ENCODE measurements at regions not wholly inside any gene's neighbourhood (a gene's known extent, or its start where the extent isn't known, plus 50 kb on each side); places are given as distances from the start of the nearest gene placed in this dataset.

DNA sequence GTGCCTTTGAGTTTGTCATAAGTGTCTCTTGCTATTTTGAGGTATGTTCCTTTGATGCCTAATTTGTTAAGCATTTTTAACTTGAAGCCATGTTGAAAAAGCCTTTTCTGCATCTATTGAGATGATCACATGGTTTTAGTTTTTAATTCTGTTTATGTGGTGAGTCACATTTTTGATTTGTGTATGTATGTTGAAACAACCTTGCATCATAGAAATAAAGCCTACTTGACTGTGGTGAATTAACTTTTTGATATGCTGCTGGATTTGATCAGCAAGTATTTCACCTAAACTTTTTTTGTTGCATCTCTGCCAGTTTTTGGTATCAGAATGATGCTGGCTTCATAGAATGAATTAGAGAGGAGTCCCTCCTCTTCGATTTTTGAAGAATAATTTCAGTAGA, 469.7 kb downstream of the CDH2 start:
- TF ChIP-seq, protein P1, sequence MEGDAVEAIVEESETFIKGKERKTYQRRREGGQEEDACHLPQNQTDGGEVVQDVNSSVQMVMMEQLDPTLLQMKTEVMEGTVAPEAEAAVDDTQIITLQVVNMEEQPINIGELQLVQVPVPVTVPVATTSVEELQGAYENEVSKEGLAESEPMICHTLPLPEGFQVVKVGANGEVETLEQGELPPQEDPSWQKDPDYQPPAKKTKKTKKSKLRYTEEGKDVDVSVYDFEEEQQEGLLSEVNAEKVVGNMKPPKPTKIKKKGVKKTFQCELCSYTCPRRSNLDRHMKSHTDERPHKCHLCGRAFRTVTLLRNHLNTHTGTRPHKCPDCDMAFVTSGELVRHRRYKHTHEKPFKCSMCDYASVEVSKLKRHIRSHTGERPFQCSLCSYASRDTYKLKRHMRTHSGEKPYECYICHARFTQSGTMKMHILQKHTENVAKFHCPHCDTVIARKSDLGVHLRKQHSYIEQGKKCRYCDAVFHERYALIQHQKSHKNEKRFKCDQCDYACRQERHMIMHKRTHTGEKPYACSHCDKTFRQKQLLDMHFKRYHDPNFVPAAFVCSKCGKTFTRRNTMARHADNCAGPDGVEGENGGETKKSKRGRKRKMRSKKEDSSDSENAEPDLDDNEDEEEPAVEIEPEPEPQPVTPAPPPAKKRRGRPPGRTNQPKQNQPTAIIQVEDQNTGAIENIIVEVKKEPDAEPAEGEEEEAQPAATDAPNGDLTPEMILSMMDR (conservative IDR thresholded peaks at IDR 0.05) = no peak
- TF ChIP-seq EZH2 (IDR thresholded peaks at IDR 0.05; ENCODE audit: low read depth) = no peak

Data from PC-9 (cell line).